Breast epithelium (tissue), 3 donors: ENCODE measurements at regions not wholly inside any gene's neighbourhood (a gene's known extent, or its start where the extent isn't known, plus 50 kb on each side); places are given as distances from the start of the nearest gene placed in this dataset.

Source experiments
- CTCF ChIP-seq, 3 donors: fragments of 450-650 bp; IDR thresholded peaks; one replicate each; pipeline ENCODE4 v1.5.1; 2016 to 2017; ENCODE audit warnings: antibody characterized with exemption in 3 of 3, mild to moderate bottlenecking in 3 of 3, moderate library complexity in 3 of 3
- POLR2A ChIP-seq: fragments of 450-650 bp; IDR thresholded peaks from one replicate; pipeline ENCODE4 v1.6.1; 2016; ENCODE audit warnings: antibody characterized with exemption, mild to moderate bottlenecking, moderate library complexity

- TF ChIP-seq POLR2A (no peak), CTCF (IDR thresholded peaks at IDR 0.05) (no peak)
Measured at GRCh38 chr5:25823330-25823873, 1178.6 kb upstream of the CDH10 start.
